Karpas-422 (cell line): ENCODE measurements at regions not wholly inside any gene's neighbourhood (a gene's known extent, or its start where the extent isn't known, plus 50 kb on each side); places are given as distances from the start of the nearest gene placed in this dataset.
"Not testable (repeated sequence)": the region's sequence is repeated elsewhere in the genome, so short reads cannot be mapped to it uniquely, and the experiment has no call there.

Experiments
- DNase-seq: peaks from one replicate; pipeline ENCODE4 v3.0.0-alpha.2; 2015
- H2AFZ ChIP-seq: fragments of 200-600 bp; sonication (generic); 2 replicates; pipeline ENCODE4 v1.6.1; 2014; ENCODE audit warnings: antibody characterized with exemption, low read length, mixed read lengths
- H3K27ac ChIP-seq: fragments of 200-600 bp; sonication (generic); 2 replicates; pipeline ENCODE4 v1.5.1; 2014; ENCODE audit warnings: mild to moderate bottlenecking, low read length, moderate library complexity
- H3K27me3 ChIP-seq: fragments of 200-600 bp; sonication (generic); 2 replicates; pipeline ENCODE4 v1.6.1; 2014; ENCODE audit warnings: low read length, mixed read lengths
- H3K36me3 ChIP-seq: fragments of 200-600 bp; sonication (generic); 2 replicates; pipeline ENCODE4 v1.6.1; 2014; ENCODE audit warnings: low read length, mixed read lengths; ENCODE audit not compliant: insufficient read depth
- H3K4me1 ChIP-seq: fragments of 200-600 bp; sonication (generic); 2 replicates; pipeline ENCODE4 v1.6.1; 2014; ENCODE audit warnings: mild to moderate bottlenecking, low read length, mixed read lengths
- H3K4me2 ChIP-seq: fragments of 200-600 bp; sonication (generic); 2 replicates; pipeline ENCODE4 v1.6.1; 2014; ENCODE audit warnings: low read length, low read depth, mild to moderate bottlenecking; ENCODE audit not compliant: poor library complexity, severe bottlenecking
- H3K4me3 ChIP-seq: fragments of 200-600 bp; sonication (generic); 2 replicates; pipeline ENCODE4 v1.5.1; 2014; ENCODE audit warnings: mild to moderate bottlenecking, antibody characterized with exemption, low read length, mixed read lengths
- H3K79me2 ChIP-seq: fragments of 200-600 bp; sonication (generic); 2 replicates; pipeline ENCODE4 v1.6.1; 2014; ENCODE audit warnings: mild to moderate bottlenecking, low read length, mixed read lengths
- H3K9ac ChIP-seq: fragments of 200-600 bp; sonication (generic); 2 replicates; pipeline ENCODE4 v1.6.0; 2014; ENCODE audit warnings: low read length
- H3K9me2 ChIP-seq: fragments of 200-600 bp; sonication (generic), shearing (Covaris generic); replicated peaks from 2 replicates; pipeline ENCODE4 v1.6.0; 2014; ENCODE audit warnings: mild to moderate bottlenecking, low read length, moderate library complexity; ENCODE audit not compliant: insufficient read depth
- H3K9me3 ChIP-seq: fragments of 300-700, 200-600 bp; sonication (generic); 2 replicates; pipeline ENCODE4 v1.6.1; 2014; ENCODE audit warnings: low read length, mixed read lengths
- H4K20me1 ChIP-seq: fragments of 200-600 bp; sonication (generic); 2 replicates; pipeline ENCODE4 v1.6.1; 2014; ENCODE audit warnings: mild to moderate bottlenecking, antibody characterized with exemption, low read length, low read depth; ENCODE audit not compliant: insufficient read depth

DNA sequence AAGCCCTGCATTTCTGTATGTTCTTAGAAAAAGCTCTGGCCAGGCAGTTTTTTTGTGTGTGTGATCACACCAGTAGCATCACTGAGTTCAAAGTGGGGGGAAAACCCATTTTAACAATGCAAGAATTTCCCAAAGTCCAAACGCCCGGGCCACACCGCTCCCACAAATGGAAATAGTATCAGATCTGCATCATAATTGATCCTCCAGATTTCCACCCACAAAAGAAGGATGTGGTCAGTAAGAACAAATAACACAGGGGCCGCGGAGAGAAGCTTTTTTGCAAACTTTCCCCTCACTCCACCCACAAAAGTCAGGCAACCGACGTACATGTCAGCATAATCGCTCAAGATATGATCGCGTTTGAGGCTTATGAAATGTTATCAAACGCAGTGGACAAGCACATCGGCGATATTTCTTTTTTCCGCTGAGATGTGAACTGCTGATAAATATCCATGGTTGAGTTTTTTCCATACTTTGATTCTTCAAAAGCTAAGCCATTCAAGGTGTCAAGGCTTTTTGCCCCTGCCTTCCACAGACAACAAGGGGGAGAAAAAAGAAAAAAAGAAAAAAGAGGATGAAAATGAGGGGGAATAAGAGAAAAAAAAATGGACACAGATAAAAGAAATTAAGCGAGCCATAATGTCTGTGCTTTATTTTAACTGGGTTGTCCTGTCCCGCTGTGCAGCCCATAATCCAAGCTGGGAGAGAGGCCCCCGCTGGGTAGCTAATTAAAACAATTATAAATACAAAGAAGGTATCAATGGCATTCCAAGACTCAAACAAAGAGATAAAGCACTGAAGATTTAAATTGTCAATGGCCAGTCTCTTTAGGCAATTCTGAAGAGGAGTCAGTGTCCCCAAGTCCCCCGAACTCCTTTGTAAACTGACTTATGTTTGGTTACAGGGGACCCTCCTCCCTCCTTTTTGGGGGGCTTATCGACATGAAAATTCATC is 143.5 kb downstream of the ZFP64 start:
- no peak for DNase-seq
- Histone ChIP-seq H3K36me3 (no peaks in the 10 kb centered on the region), H3K27ac (no peak overlapping the region), H3K4me2 (no peak overlapping the region), H3K4me1 (peaks cover 3% of the 10 kb centered on the region; the same call in 1 of the 2 replicates), H3K9me3 (no peaks in the 10 kb centered on the region), H3K9me2 (no peaks in the 10 kb centered on the region), H3K4me3 (no peak overlapping the region), H3K79me2 (no peaks in the 10 kb centered on the region), H3K9ac (no peak overlapping the region), H2AFZ (no peak overlapping the region), H4K20me1 (no peaks in the 10 kb centered on the region), H3K27me3 (no peaks in the 10 kb centered on the region)

GRCh38 chr20:52041966-52042365 is 149.6 kb downstream of the ZFP64 start:
- Histone ChIP-seq H3K4me3 (no peak overlapping the region), H3K4me2 (no peak overlapping the region), H3K27me3 (no peaks in the 10 kb centered on the region), H3K27ac (no peak overlapping the region), H3K79me2 (no peaks in the 10 kb centered on the region), H4K20me1 (no peaks in the 10 kb centered on the region), H3K9me2 (no peaks in the 10 kb centered on the region), H2AFZ (no peak overlapping the region), H3K36me3 (no peaks in the 10 kb centered on the region), H3K4me1 (no peaks in the 10 kb centered on the region), H3K9ac (no peak overlapping the region), H3K9me3 (no peaks in the 10 kb centered on the region)
- DNase-seq: no peak

DNA sequence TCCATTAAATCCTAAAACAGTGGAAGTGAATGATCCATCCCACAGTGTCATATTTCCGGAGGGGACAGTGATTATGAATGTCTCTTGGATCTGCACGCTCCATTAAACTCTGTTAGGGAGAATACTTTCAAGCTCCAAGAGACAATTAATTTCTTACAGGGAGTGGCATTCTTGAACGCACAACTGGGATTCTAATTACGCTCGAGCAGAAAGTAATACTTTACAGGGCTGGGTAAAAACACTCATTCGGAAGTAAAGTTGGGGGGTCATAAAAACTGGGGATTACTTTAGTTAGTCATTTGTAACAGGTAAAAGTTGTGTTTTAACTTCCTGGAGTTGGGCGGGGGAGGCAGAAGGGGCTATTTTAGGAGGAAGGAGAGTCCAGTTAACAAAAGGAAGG is 151.8 kb downstream of the ZFP64 start:
- Histone ChIP-seq H3K27ac (no peak overlapping the region), H2AFZ (no peak overlapping the region), H3K36me3 (no peaks in the 10 kb centered on the region), H3K79me2 (no peaks in the 10 kb centered on the region), H3K9me3 (no peaks in the 10 kb centered on the region), H3K4me2 (no peak overlapping the region), H3K27me3 (no peaks in the 10 kb centered on the region), H3K9me2 (no peaks in the 10 kb centered on the region), H3K4me1 (no peaks in the 10 kb centered on the region), H4K20me1 (no peaks in the 10 kb centered on the region), H3K9ac (no peak overlapping the region), H3K4me3 (no peak overlapping the region)
- DNase-seq: no peak

DNA sequence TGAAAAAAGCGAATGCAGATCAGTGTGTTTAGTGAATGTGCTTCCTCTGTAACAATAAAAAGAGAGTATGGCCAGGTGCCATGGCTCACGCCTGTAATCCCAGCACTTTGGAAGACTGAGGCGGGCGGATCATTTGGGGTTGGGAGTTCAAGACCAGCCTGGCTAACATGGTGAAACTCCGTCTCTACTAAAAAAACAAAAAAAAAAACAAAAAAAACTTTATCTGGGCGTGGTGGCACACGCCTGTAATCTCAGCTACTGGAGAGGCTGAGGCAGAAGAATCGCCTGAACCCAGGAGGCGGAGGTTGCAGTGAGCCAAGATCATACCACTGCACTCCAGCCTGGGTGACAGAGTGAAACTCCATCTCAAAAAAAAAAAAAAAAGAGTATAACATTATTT is 152.9 kb downstream of the ZFP64 start:
- not testable (repeated sequence) for H3K4me2 ChIP-seq, H3K4me3 ChIP-seq, H3K36me3 ChIP-seq, H2AFZ ChIP-seq, H4K20me1 ChIP-seq, DNase-seq, H3K4me1 ChIP-seq, H3K9me3 ChIP-seq, H3K27ac ChIP-seq, H3K79me2 ChIP-seq, H3K27me3 ChIP-seq, H3K9ac ChIP-seq, H3K9me2 ChIP-seq

GRCh38 chr20:52037370-52037769 is 154.2 kb downstream of the ZFP64 start:
- Histone ChIP-seq H4K20me1 (no peaks in the 10 kb centered on the region), H2AFZ (no peak overlapping the region), H3K36me3 (no peaks in the 10 kb centered on the region), H3K79me2 (no peaks in the 10 kb centered on the region), H3K9ac (no peak overlapping the region), H3K4me1 (no peaks in the 10 kb centered on the region), H3K4me3 (no peak overlapping the region), H3K9me2 (no peaks in the 10 kb centered on the region), H3K9me3 (no peaks in the 10 kb centered on the region), H3K27me3 (no peaks in the 10 kb centered on the region), H3K4me2 (no peak overlapping the region), H3K27ac (no peak overlapping the region)
- no peak for DNase-seq

- H3K36me3 ChIP-seq: no peaks in the 10 kb centered on the region
- no peaks in the 10 kb centered on the region for H3K79me2 ChIP-seq
- H3K4me3 ChIP-seq: no peak overlapping the region
- no peaks in the 10 kb centered on the region for H3K9me3 ChIP-seq
- DNase-seq: no peak
- no peaks in the 10 kb centered on the region for H3K4me1 ChIP-seq
- H2AFZ ChIP-seq: no peak overlapping the region
- H3K4me2 ChIP-seq: no peak overlapping the region
- H3K27me3 ChIP-seq: no peaks in the 10 kb centered on the region
- H3K9me2 ChIP-seq: no peaks in the 10 kb centered on the region
- no peaks in the 10 kb centered on the region for H4K20me1 ChIP-seq
- no peak overlapping the region for H3K9ac ChIP-seq
- H3K27ac ChIP-seq: no peak overlapping the region
Measured at GRCh38 chr20:52035977-52036376, 155.6 kb downstream of the ZFP64 start.

DNA sequence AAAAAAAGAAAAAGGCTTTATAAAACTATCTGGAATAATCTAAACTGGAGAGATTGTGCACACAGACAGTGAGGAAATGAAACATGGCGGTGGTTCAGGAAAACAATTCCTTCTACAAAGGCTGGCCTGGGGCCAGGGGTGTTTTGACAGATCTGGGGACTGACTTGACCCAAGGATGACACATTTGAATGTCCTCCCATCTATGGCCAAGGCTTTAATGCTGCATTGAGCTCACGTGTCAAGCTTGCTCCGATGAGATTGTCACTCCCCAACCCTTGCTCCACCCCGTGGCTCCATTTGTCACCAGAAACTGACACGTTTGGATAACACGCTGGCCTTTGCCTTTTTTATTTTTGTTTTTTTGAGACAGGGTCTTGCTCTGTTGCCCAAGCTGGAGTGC is 156.1 kb downstream of the ZFP64 start:
- H3K9me3 ChIP-seq: no peaks in the 10 kb centered on the region
- no peak overlapping the region for H3K9ac ChIP-seq
- no peaks in the 10 kb centered on the region for H4K20me1 ChIP-seq
- no peaks in the 10 kb centered on the region for H3K4me1 ChIP-seq
- no peak overlapping the region for H3K27ac ChIP-seq
- no peaks in the 10 kb centered on the region for H3K9me2 ChIP-seq
- H3K27me3 ChIP-seq: no peaks in the 10 kb centered on the region
- H3K4me2 ChIP-seq: no peak overlapping the region
- H3K4me3 ChIP-seq: no peak overlapping the region
- no peaks in the 10 kb centered on the region for H3K79me2 ChIP-seq
- H3K36me3 ChIP-seq: no peaks in the 10 kb centered on the region
- no peak for DNase-seq
- H2AFZ ChIP-seq: no peak overlapping the region

DNA sequence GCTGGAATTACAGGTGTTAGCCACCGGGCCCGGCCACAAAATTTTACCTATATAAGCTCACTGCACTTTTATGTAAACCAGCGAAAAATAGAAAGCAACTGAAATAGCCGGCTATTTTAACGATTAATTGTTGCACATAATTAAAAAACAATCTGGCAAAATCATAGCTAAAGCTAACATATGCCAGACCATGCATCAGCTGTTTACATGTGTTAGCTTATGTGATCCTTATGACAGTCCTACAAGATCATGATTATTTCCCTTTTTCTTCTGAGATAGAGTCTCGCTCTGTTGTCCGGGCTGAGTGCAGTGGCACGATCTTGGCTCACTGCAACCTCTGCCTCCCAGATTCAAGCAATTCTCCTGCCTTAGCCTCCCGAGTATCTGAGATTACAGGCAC is 157.0 kb downstream of the ZFP64 start:
- H3K4me2 ChIP-seq: no peak overlapping the region
- no peaks in the 10 kb centered on the region for H3K79me2 ChIP-seq
- no peak overlapping the region for H3K9ac ChIP-seq
- H3K9me3 ChIP-seq: no peaks in the 10 kb centered on the region
- H3K4me1 ChIP-seq: no peaks in the 10 kb centered on the region
- H3K36me3 ChIP-seq: no peaks in the 10 kb centered on the region
- no peak overlapping the region for H2AFZ ChIP-seq
- H4K20me1 ChIP-seq: no peaks in the 10 kb centered on the region
- H3K9me2 ChIP-seq: no peaks in the 10 kb centered on the region
- H3K4me3 ChIP-seq: no peak overlapping the region
- DNase-seq: no peak
- H3K27me3 ChIP-seq: no peaks in the 10 kb centered on the region
- no peak overlapping the region for H3K27ac ChIP-seq
